Esophagus muscularis mucosa (tissue), 4 donors: ENCODE measurements at regions not wholly inside any gene's neighbourhood (a gene's known extent, or its start where the extent isn't known, plus 50 kb on each side); places are given as distances from the start of the nearest gene placed in this dataset.

Experiments
- DNase-seq: peaks from one replicate; pipeline ENCODE4 v3.0.0-alpha.2; 2017; ENCODE audit errors: extremely low spot score
- H3K27ac ChIP-seq, 4 donors: fragments of 200-600 bp; sonication (generic); replicated peaks in 1 of 4; 1 replicate in 3 of 4; 2 replicates in 1 of 4; pipeline ENCODE4 v1.5.1; 2016 to 2019; ENCODE audit warnings: mild to moderate bottlenecking in 1 of 4
- H3K27me3 ChIP-seq, 4 donors: fragments of 200-600 bp; sonication (generic); one replicate each; pipeline versions ENCODE4 v1.5.1 to v1.6.0; 2016 to 2019
- H3K36me3 ChIP-seq, 4 donors: fragments of 200-600 bp; sonication (generic); one replicate each; pipeline ENCODE4 v1.5.1; 2016 to 2019
- H3K4me1 ChIP-seq, 4 donors: fragments of 200-600 bp; sonication (generic); one replicate each; pipeline ENCODE4 v1.5.1; 2016 to 2019
- H3K4me3 ChIP-seq, 4 donors: fragments of 200-600 bp; sonication (generic); 1 replicate in 2 of 4; 2 replicates in 2 of 4; pipeline ENCODE4 v1.5.1; 2016 to 2019; ENCODE audit warnings: mild to moderate bottlenecking in 4 of 4, moderate library complexity in 1 of 4
- H3K9me3 ChIP-seq, 4 donors: fragments of 200-600 bp; sonication (generic); 1 replicate in 3 of 4; 2 replicates in 1 of 4; pipeline ENCODE4 v1.5.1; 2016 to 2019
- EP300 ChIP-seq: sonication (generic); formaldehyde crosslinking; IDR thresholded peaks from one replicate; pipeline ENCODE4 v1.6.1; 2017; ENCODE audit warnings: antibody characterized with exemption
- POLR2A ChIP-seq: fragments of 450-650 bp; IDR thresholded peaks from one replicate; pipeline ENCODE4 v1.6.1; 2017; ENCODE audit warnings: antibody characterized with exemption, moderate library complexity, mild to moderate bottlenecking, low read depth
- POLR2AphosphoS5 ChIP-seq, 2 donors: sonication (generic); formaldehyde crosslinking; IDR thresholded peaks; one replicate each; pipeline ENCODE4 v1.6.1; 2017; ENCODE audit warnings: antibody characterized with exemption in 2 of 2
- whole genome bisulfite sequencing: methylation state at CpG from one replicate; pipeline ENCODE4 v1.1.5; 2018; 5-methylcytosine and 5-hydroxymethylcytosine counted together
- intact Hi-C: fragments of 100-400 bp; cut with DNase I; formaldehyde crosslinking; loops from one replicate; pipeline ENCODE4 v1.15.1; 2023
- TF ChIP-seq, protein P1 (sequence below), 3 experiments: fragments of 200-600 bp in 2 of 3; fragments of 450-650 bp in 1 of 3; sonication (generic) in 2 of 3; IDR thresholded peaks; one replicate each; pipeline ENCODE4 v1.5.1; 2017 to 2019; ENCODE audit warnings: antibody characterized with exemption in 3 of 3, mild to moderate bottlenecking in 2 of 3, moderate library complexity in 1 of 3

DNA sequence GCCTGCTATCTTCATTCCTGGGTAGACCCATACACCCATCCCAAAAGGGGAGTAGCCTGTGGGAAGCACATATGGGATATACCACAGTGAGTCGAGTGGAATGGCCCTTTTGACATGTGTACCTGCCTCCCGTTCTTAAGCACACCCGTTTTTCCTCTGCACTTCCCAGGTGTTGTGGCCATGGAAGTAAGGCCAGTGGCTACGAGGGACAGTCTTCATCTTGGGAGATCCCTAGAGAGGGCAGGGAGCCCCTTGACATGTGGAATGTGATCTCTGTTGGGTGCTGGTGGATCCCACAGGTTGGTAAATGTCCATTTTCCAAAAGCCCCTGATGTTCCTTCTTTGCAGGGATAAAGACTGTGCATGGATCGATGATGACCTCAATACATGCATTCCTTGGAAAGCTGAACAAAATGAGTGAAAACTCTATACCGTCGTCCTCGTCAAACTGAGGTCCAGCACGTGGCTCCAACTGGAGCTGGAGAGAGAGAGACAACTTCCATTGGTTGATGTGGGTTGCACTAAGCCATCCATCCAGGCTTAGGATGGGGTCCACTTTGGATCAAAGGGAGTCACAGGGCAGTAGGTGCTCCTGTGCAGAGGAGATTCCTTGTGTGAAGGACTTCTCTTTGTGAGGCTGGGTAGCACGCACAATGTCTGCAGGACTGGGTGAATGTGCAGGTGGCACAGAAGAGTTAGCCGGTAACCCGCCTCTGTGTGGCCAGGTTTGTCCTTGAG lies 136.8 kb downstream of the SNRPN start:
- TF ChIP-seq POLR2A (no peak), EP300 (no peak), POLR2AphosphoS5 (IDR thresholded peaks at IDR 0.05) (no peak)
- TF ChIP-seq, protein P1, sequence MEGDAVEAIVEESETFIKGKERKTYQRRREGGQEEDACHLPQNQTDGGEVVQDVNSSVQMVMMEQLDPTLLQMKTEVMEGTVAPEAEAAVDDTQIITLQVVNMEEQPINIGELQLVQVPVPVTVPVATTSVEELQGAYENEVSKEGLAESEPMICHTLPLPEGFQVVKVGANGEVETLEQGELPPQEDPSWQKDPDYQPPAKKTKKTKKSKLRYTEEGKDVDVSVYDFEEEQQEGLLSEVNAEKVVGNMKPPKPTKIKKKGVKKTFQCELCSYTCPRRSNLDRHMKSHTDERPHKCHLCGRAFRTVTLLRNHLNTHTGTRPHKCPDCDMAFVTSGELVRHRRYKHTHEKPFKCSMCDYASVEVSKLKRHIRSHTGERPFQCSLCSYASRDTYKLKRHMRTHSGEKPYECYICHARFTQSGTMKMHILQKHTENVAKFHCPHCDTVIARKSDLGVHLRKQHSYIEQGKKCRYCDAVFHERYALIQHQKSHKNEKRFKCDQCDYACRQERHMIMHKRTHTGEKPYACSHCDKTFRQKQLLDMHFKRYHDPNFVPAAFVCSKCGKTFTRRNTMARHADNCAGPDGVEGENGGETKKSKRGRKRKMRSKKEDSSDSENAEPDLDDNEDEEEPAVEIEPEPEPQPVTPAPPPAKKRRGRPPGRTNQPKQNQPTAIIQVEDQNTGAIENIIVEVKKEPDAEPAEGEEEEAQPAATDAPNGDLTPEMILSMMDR (IDR thresholded peaks at IDR 0.05): no peak
- WGBS: 80% methylated on average over 11 of the region's 12 CpGs
- no peaks in the 10 kb centered on the region for H3K4me1 ChIP-seq
- H3K36me3 ChIP-seq: peaks cover 74 to 97% (median 93%) of the 10 kb centered on the region in 4 donors
- intact Hi-C loops: loop anchor here (10.0 kb wide), 1 partner anchor 117 kb away; no protein-coding TSS in a partner anchor
- peaks cover 0 to 95% (median 84%) of the 10 kb centered on the region in 4 donors for H3K9me3 ChIP-seq
- DNase-seq: peak; percentile 81
- no peak overlapping the region for H3K27ac ChIP-seq
- no peak overlapping the region for H3K4me3 ChIP-seq
- no peaks in the 10 kb centered on the region for H3K27me3 ChIP-seq

DNA sequence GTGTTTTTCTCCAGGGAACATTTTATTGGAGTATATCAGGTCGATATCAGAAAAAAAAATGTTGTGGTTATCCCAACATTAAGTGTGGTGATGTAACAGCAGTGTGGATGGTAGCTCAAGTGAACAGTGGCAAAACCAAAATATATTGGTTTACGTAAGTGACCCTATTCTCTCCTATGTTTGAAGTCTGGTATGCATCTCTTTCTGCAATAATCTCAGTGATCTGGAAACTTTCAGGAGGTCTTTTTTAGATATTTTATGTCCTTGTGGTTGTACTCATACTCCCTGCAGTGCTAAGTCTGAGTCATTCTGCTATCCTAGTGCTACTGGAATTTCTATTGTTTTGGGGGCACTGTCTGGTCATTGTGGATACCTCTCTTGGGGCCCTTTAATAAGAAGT lies 137.9 kb downstream of the SNRPN start:
- intact Hi-C loops: loop anchor here (10.0 kb wide), 1 partner anchor 118 kb away; no protein-coding TSS in a partner anchor

DNA sequence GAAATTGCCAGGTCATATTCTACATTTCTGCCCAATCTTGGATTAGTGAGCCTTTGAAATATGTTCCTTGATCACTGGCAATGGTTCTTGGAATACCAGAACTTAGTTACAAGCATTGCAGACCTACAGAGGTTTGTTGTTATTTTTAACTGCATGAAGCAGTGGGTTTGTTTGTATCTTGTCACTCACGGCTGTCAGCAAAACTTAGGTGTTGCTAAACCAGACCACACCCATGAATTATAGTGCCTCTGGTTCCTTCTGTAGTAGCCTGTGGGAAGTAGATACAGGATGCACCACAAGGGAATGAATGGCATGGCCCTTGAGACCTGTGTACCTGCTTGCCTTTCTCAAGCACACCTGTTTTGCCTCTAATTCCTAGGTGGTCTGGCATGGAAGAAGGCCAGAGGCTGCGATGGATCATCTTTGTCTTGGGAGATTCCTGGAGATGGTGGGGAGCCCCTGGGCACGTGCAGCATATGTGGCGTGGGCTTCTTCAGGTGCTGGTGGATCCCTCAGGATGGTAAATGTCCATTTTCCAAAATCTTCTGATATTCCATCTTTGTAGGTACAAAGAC lies 138.8 kb downstream of the SNRPN start:
- DNase-seq: peak; percentile 77
- Histone ChIP-seq H3K27ac (no peak overlapping the region), H3K36me3 (peaks cover 70 to 97% (median 92%) of the 10 kb centered on the region in 4 donors), H3K4me1 (no peaks in the 10 kb centered on the region), H3K27me3 (no peaks in the 10 kb centered on the region), H3K9me3 (peaks cover 0 to 88% (median 77%) of the 10 kb centered on the region in 4 donors), H3K4me3 (no peak overlapping the region)
- intact Hi-C loops: loop anchor here (10.0 kb wide), 1 partner anchor 119 kb away; no protein-coding TSS in a partner anchor
- WGBS: 88% methylated on average over 4 of the region's 4 CpGs
- TF ChIP-seq EP300: no peak
- no peak for TF ChIP-seq POLR2A
- TF ChIP-seq, protein P1 (IDR thresholded peaks at IDR 0.05): no peak
- no peak for TF ChIP-seq POLR2AphosphoS5 (IDR thresholded peaks at IDR 0.05)

More for the DNA sequence above, 137.9 kb downstream of the SNRPN start:
- H3K9me3 ChIP-seq: peaks cover 0 to 94% (median 84%) of the 10 kb centered on the region in 4 donors
- H3K36me3 ChIP-seq: peaks cover 69 to 97% (median 93%) of the 10 kb centered on the region in 4 donors
- H3K27ac ChIP-seq: no peak overlapping the region
- no peak for DNase-seq
- no peaks in the 10 kb centered on the region for H3K4me1 ChIP-seq
- TF ChIP-seq POLR2AphosphoS5 (IDR thresholded peaks at IDR 0.05) (no peak), EP300 (no peak), POLR2A (no peak)
- TF ChIP-seq, protein P1 (IDR thresholded peaks at IDR 0.05): no peak
- 86% methylated on average over 2 of the region's 2 CpGs for WGBS
- H3K4me3 ChIP-seq: no peak overlapping the region
- no peaks in the 10 kb centered on the region for H3K27me3 ChIP-seq

DNA sequence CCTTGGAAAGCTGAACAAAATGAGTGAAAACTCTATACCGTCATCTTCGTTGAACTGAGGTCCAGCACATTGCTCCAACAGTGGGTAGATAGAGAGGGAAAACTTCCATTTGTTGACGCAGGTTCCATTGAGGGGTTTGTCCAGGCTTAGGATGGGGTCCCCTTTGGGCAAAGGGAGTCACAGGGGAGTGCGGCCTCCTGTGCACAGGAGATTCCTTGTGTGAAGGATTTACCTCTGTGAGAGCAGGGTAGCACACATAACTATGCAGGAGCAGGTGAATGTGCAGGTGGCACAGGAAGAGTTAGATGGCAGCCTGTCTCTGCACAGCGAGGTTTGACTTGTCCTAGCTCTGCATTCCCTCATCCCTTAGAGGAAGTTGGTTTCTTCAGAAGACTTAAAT lies 139.3 kb downstream of the SNRPN start:
- no peak for TF ChIP-seq POLR2AphosphoS5 (IDR thresholded peaks at IDR 0.05)
- no peak for TF ChIP-seq POLR2A
- TF ChIP-seq, protein P1 (IDR thresholded peaks at IDR 0.05): no peak
- TF ChIP-seq EP300: no peak
- DNase-seq: peak; percentile 55
- Histone ChIP-seq H3K4me3 (no peak overlapping the region), H3K36me3 (peaks cover 68 to 97% (median 93%) of the 10 kb centered on the region in 4 donors), H3K4me1 (no peaks in the 10 kb centered on the region), H3K27ac (no peak overlapping the region), H3K9me3 (peaks cover 0 to 84% (median 75%) of the 10 kb centered on the region in 4 donors), H3K27me3 (no peaks in the 10 kb centered on the region)
- WGBS: 81% methylated on average over 5 of the region's 5 CpGs
- intact Hi-C loops: loop anchor here (10.0 kb wide), 1 partner anchor 119 kb away; no protein-coding TSS in a partner anchor
